ENCODE measurements at regions not wholly inside any gene's neighbourhood (a gene's known extent, or its start where the extent isn't known, plus 50 kb on each side); places are given as distances from the start of the nearest gene placed in this dataset.

DNA sequence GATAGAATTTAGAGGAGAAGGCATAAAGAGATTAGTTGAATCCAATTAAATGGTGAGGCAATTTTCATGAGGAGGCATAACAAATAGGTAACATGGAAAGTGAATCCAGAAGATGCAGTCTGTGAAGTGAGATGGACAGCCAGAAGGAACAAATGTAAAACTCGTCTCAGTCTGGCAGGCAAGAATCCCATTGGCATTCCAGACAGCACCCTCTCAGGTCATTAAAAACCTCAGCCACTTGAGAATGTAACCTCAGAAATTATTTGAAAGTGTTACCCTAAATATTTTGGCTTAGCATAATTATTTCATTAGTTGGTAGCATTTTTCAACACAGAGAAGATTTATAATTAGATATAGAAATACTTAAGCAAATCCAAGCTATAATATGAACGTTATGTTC, 342.3 kb downstream of the LRRC3B start:
- no peak overlapping the region for H3K27ac ChIP-seq
- H3K4me3 ChIP-seq (IDR thresholded peaks at IDR 0.05; ENCODE audit: insufficient read depth, low read depth, low read length), result no peak overlapping the region
- H3K9ac ChIP-seq, result no peak overlapping the region
- H3K4me2 ChIP-seq, result no peak overlapping the region
- H2AFZ ChIP-seq (ENCODE audit: low read depth), result no peak overlapping the region
- no peaks in the 10 kb centered on the region for H3K27me3 ChIP-seq (ENCODE audit: insufficient read depth, low read depth)
- TF ChIP-seq CTCF (conservative IDR thresholded peaks at IDR 0.05; ENCODE audit: low read depth, low read length), result no peak
- no peaks in the 10 kb centered on the region for H4K20me1 ChIP-seq (ENCODE audit: insufficient read depth)
- H3K4me1 ChIP-seq (ENCODE audit: low read depth, poor library complexity, severe bottlenecking), result peaks cover 20% of the 10 kb centered on the region
- no peaks in the 10 kb centered on the region for H3K79me2 ChIP-seq (ENCODE audit: insufficient read depth, low read depth)
- H3K36me3 ChIP-seq (ENCODE audit: insufficient read depth), result no peaks in the 10 kb centered on the region

- Histone ChIP-seq H3K4me3 (IDR thresholded peaks at IDR 0.05; ENCODE audit: insufficient read depth, low read depth, low read length) (no peak overlapping the region), H3K9ac (no peak overlapping the region), H3K27ac (no peak overlapping the region), H3K4me1 (ENCODE audit: low read depth, poor library complexity, severe bottlenecking) (peaks cover 14% of the 10 kb centered on the region), H3K36me3 (ENCODE audit: insufficient read depth) (no peaks in the 10 kb centered on the region), H3K4me2 (no peak overlapping the region), H3K79me2 (ENCODE audit: insufficient read depth, low read depth) (no peaks in the 10 kb centered on the region), H4K20me1 (ENCODE audit: insufficient read depth) (no peaks in the 10 kb centered on the region), H3K27me3 (ENCODE audit: insufficient read depth, low read depth) (no peaks in the 10 kb centered on the region), H2AFZ (ENCODE audit: low read depth) (no peak overlapping the region)
- no peak for TF ChIP-seq CTCF (conservative IDR thresholded peaks at IDR 0.05; ENCODE audit: low read depth, low read length)
These were observed 344.9 kb downstream of the LRRC3B start for GRCh38 chr3:26967501-26967900.

- Histone ChIP-seq H3K79me2 (ENCODE audit: insufficient read depth, low read depth) (no peaks in the 10 kb centered on the region), H3K9ac (no peak overlapping the region)
These were observed 362.1 kb downstream of the LRRC3B start for GRCh38 chr3:26984416-26985390.

GRCh38 chr3:26989037-26989436, 366.5 kb downstream of the LRRC3B start:
- H3K27ac ChIP-seq, result no peak overlapping the region
- no peak overlapping the region for H3K4me2 ChIP-seq
- H4K20me1 ChIP-seq (ENCODE audit: insufficient read depth), result no peaks in the 10 kb centered on the region
- no peak overlapping the region for H3K9ac ChIP-seq
- no peaks in the 10 kb centered on the region for H3K4me1 ChIP-seq (ENCODE audit: low read depth, poor library complexity, severe bottlenecking)
- no peaks in the 10 kb centered on the region for H3K36me3 ChIP-seq (ENCODE audit: insufficient read depth)
- no peak overlapping the region for H2AFZ ChIP-seq (ENCODE audit: low read depth)
- no peak for TF ChIP-seq CTCF (conservative IDR thresholded peaks at IDR 0.05; ENCODE audit: low read depth, low read length)
- no peaks in the 10 kb centered on the region for H3K79me2 ChIP-seq (ENCODE audit: insufficient read depth, low read depth)
- no peak overlapping the region for H3K4me3 ChIP-seq (IDR thresholded peaks at IDR 0.05; ENCODE audit: insufficient read depth, low read depth, low read length)
- no peaks in the 10 kb centered on the region for H3K27me3 ChIP-seq (ENCODE audit: insufficient read depth, low read depth)

More at GRCh38 chr3:26984416-26985390, 362.1 kb downstream of the LRRC3B start:
- TF ChIP-seq CTCF (conservative IDR thresholded peaks at IDR 0.05; ENCODE audit: low read depth, low read length), result no peak
- H2AFZ ChIP-seq (ENCODE audit: low read depth), result no peak overlapping the region
- no peaks in the 10 kb centered on the region for H3K27me3 ChIP-seq (ENCODE audit: insufficient read depth, low read depth)
- no peak overlapping the region for H3K4me3 ChIP-seq (IDR thresholded peaks at IDR 0.05; ENCODE audit: insufficient read depth, low read depth, low read length)
- H3K36me3 ChIP-seq (ENCODE audit: insufficient read depth), result no peaks in the 10 kb centered on the region
- no peak overlapping the region for H3K27ac ChIP-seq
- H4K20me1 ChIP-seq (ENCODE audit: insufficient read depth), result no peaks in the 10 kb centered on the region
- H3K4me1 ChIP-seq (ENCODE audit: low read depth, poor library complexity, severe bottlenecking), result no peaks in the 10 kb centered on the region
- no peak overlapping the region for H3K4me2 ChIP-seq

Measured in KMS-11 (cell line).